ENCODE measurements at regions not wholly inside any gene's neighbourhood (a gene's known extent, or its start where the extent isn't known, plus 50 kb on each side); places are given as distances from the start of the nearest gene placed in this dataset.
"Not testable (repeated sequence)": the region's sequence is repeated elsewhere in the genome, so short reads cannot be mapped to it uniquely, and the experiment has no call there.

DNA sequence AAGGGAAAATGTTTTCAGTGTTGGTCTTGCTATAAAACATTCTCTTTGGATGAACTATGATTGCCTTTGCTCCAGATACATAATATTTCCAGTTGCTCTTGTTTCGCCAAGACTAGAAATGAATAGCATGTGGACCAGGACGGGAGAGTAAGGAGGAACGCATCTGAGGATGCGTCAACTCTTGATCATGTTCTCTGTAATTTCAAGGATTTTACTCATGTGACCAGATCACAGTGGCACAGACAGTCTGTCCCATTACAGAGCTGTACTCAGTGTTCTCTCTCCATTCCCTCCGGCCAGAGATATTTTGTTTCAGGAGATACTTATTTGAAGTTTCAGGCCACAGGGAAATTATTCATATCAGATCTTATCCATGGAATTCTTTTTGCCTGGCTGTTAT lies 266.6 kb downstream of the MID1IP1 start:
- H3K9ac ChIP-seq (ENCODE audit: low read length): no peak overlapping the region
- no peak overlapping the region for H3K4me2 ChIP-seq (ENCODE audit: low read length, poor library complexity, severe bottlenecking)
- H4K8ac ChIP-seq (ENCODE audit: low read length): no peak overlapping the region
- H3K18ac ChIP-seq (ENCODE audit: low read depth in 1 of 2, low read length in 2 of 2): no peak overlapping the region
- DNase-seq: no peak
- no peak overlapping the region for H3K4me3 ChIP-seq (ENCODE audit: insufficient read depth in 1 of 2, low read depth in 1 of 2, low read length in 2 of 2)
- no peaks in the 10 kb centered on the region for H3K36me3 ChIP-seq (ENCODE audit: control insufficient read depth in 1 of 2, insufficient read depth in 2 of 2, low read depth in 1 of 2, low read length in 2 of 2)
- H2BK15ac ChIP-seq (ENCODE audit: low read depth, poor library complexity, severe bottlenecking): no peak overlapping the region
- peaks cover 0 to 31% of the 10 kb centered on the region in 2 experiments for H3K27me3 ChIP-seq (ENCODE audit: control insufficient read depth in 1 of 2, insufficient read depth in 1 of 2, low read length in 2 of 2)
- no peak overlapping the region for H2BK120ac ChIP-seq (ENCODE audit: low read depth, low read length)
- no peak overlapping the region for H3K27ac ChIP-seq (ENCODE audit: low read length, poor library complexity, severe bottlenecking)
- H2BK12ac ChIP-seq (ENCODE audit: low read length in 2 of 2): no peak overlapping the region
- no peaks in the 10 kb centered on the region for H3K4me1 ChIP-seq (ENCODE audit: control insufficient read depth, insufficient read depth, low read depth, low read length)
- no peak overlapping the region for H3K23ac ChIP-seq (ENCODE audit: low read length in 2 of 2)
- no peak overlapping the region for H2BK5ac ChIP-seq (ENCODE audit: low read depth, low read length, poor library complexity, severe bottlenecking)
- H3K9me3 ChIP-seq (ENCODE audit: control insufficient read depth, low read length): no peaks in the 10 kb centered on the region
- H3K14ac ChIP-seq (ENCODE audit: low read length in 2 of 2): no peak overlapping the region
- H3K4ac ChIP-seq (ENCODE audit: low read depth in 1 of 2, low read length in 2 of 2): no peak overlapping the region
- no peak overlapping the region for H4K91ac ChIP-seq (ENCODE audit: low read length)
- WGBS: 100% methylated on average over 3 of the region's 5 CpGs
- H2AFZ ChIP-seq (ENCODE audit: low read depth, low read length): no peak overlapping the region
- H3K79me1 ChIP-seq (replicated peaks; ENCODE audit: low read length, poor library complexity, severe bottlenecking): no peaks in the 10 kb centered on the region
- no peak overlapping the region for H2AK5ac ChIP-seq (ENCODE audit: low read length, severe bottlenecking)

- H3K27ac ChIP-seq (ENCODE audit: low read length, poor library complexity, severe bottlenecking); H2BK12ac ChIP-seq (ENCODE audit: low read length in 2 of 2); H4K8ac ChIP-seq (ENCODE audit: low read length); H3K9ac ChIP-seq (ENCODE audit: low read length); H3K4me1 ChIP-seq (ENCODE audit: control insufficient read depth, insufficient read depth, low read depth, low read length); H3K36me3 ChIP-seq (ENCODE audit: control insufficient read depth in 1 of 2, insufficient read depth in 2 of 2, low read depth in 1 of 2, low read length in 2 of 2); H3K4ac ChIP-seq (ENCODE audit: low read depth in 1 of 2, low read length in 2 of 2); H3K23ac ChIP-seq (ENCODE audit: low read length in 2 of 2); H3K4me2 ChIP-seq (ENCODE audit: low read length, poor library complexity, severe bottlenecking); DNase-seq; H2AFZ ChIP-seq (ENCODE audit: low read depth, low read length); H2BK15ac ChIP-seq (ENCODE audit: low read depth, poor library complexity, severe bottlenecking); H3K4me3 ChIP-seq (ENCODE audit: insufficient read depth in 1 of 2, low read depth in 1 of 2, low read length in 2 of 2); H3K14ac ChIP-seq (ENCODE audit: low read length in 2 of 2); H2BK120ac ChIP-seq (ENCODE audit: low read depth, low read length); H2BK5ac ChIP-seq (ENCODE audit: low read depth, low read length, poor library complexity, severe bottlenecking); H3K79me1 ChIP-seq (replicated peaks; ENCODE audit: low read length, poor library complexity, severe bottlenecking); H3K9me3 ChIP-seq (ENCODE audit: control insufficient read depth, low read length); H3K18ac ChIP-seq (ENCODE audit: low read depth in 1 of 2, low read length in 2 of 2); H4K91ac ChIP-seq (ENCODE audit: low read length); H2AK5ac ChIP-seq (ENCODE audit: low read length, severe bottlenecking): not testable (repeated sequence)
- peaks cover 0 to 34% of the 10 kb centered on the region in 2 experiments for H3K27me3 ChIP-seq (ENCODE audit: control insufficient read depth in 1 of 2, insufficient read depth in 1 of 2, low read length in 2 of 2)
- WGBS: 50% methylated on average over 1 of the region's 1 CpG
Measured at GRCh38 chrX:39068634-39069033, 267.4 kb downstream of the MID1IP1 start.

DNA sequence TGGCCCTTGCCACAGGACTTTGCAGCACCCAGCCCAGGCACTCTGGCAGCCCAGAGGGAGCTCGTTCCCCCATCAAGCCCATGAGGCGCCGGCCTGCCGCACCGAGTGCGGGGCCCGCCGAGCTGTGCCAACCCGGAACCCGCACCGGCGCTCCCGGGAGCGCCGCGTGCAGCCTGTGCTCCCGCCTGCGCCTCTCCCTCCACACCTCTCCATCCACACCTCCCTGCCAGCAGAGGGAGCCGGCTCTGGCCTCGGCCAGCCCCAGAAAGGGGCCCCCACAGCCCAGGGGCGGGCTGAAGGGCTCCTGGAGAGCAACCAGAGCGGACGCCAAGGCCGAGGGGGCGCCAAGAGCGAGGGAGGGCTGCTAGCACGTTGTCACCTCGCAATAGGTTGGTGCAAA lies 268.8 kb downstream of the MID1IP1 start:
- Histone ChIP-seq H3K9ac (ENCODE audit: low read length) (no peak overlapping the region), H3K4me1 (ENCODE audit: control insufficient read depth, insufficient read depth, low read depth, low read length) (no peaks in the 10 kb centered on the region), H2BK5ac (ENCODE audit: low read depth, low read length, poor library complexity, severe bottlenecking) (no peak overlapping the region), H3K27me3 (ENCODE audit: control insufficient read depth in 1 of 2, insufficient read depth in 1 of 2, low read length in 2 of 2) (peaks cover 0 to 27% of the 10 kb centered on the region in 2 experiments), H3K36me3 (ENCODE audit: control insufficient read depth in 1 of 2, insufficient read depth in 2 of 2, low read depth in 1 of 2, low read length in 2 of 2) (no peaks in the 10 kb centered on the region), H2BK120ac (ENCODE audit: low read depth, low read length) (no peak overlapping the region), H2AFZ (ENCODE audit: low read depth, low read length) (no peak overlapping the region), H3K9me3 (ENCODE audit: control insufficient read depth, low read length) (no peaks in the 10 kb centered on the region), H3K23ac (ENCODE audit: low read length in 2 of 2) (no peak overlapping the region), H3K4me2 (ENCODE audit: low read length, poor library complexity, severe bottlenecking) (no peak overlapping the region), H3K27ac (ENCODE audit: low read length, poor library complexity, severe bottlenecking) (no peak overlapping the region), H2AK5ac (ENCODE audit: low read length, severe bottlenecking) (no peak overlapping the region), H3K14ac (ENCODE audit: low read length in 2 of 2) (no peak overlapping the region), H2BK15ac (ENCODE audit: low read depth, poor library complexity, severe bottlenecking) (no peak overlapping the region), H4K91ac (ENCODE audit: low read length) (no peak overlapping the region), H2BK12ac (ENCODE audit: low read length in 2 of 2) (no peak overlapping the region), H3K4ac (ENCODE audit: low read depth in 1 of 2, low read length in 2 of 2) (no peak overlapping the region), H3K18ac (ENCODE audit: low read depth in 1 of 2, low read length in 2 of 2) (no peak overlapping the region), H4K8ac (ENCODE audit: low read length) (no peak overlapping the region), H3K4me3 (ENCODE audit: insufficient read depth in 1 of 2, low read depth in 1 of 2, low read length in 2 of 2) (no peak overlapping the region), H3K79me1 (replicated peaks; ENCODE audit: low read length, poor library complexity, severe bottlenecking) (no peaks in the 10 kb centered on the region)
- DNase-seq: no peak
- 92% methylated on average over 9 of the region's 28 CpGs for WGBS

DNA sequence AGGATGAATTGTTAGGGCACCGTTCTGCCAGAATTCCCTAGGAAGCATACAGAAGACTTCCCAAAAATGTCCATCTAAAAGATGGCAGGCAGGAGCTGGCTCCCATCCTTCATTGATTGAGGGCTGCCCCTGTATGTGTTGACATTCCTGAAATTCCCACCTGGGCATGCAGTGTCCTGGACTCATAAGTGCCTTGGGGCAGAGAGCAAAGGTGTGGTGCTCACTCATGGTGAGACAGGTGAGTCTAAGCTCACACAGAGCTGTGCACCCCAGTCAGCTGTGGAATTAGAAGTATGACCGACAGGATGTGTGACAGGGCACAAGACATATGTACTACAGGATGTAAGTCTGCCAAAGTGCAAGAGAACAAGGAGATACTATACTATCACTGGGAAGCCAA lies 271.9 kb downstream of the MID1IP1 start:
- no peak overlapping the region for H3K4me3 ChIP-seq (ENCODE audit: insufficient read depth in 1 of 2, low read depth in 1 of 2, low read length in 2 of 2)
- no peak overlapping the region for H3K9ac ChIP-seq (ENCODE audit: low read length)
- whole genome bisulfite sequencing: 82% methylated on average over 1 of the region's 2 CpGs
- H3K4me2 ChIP-seq (ENCODE audit: low read length, poor library complexity, severe bottlenecking): no peak overlapping the region
- H3K4ac ChIP-seq (ENCODE audit: low read depth in 1 of 2, low read length in 2 of 2): no peak overlapping the region
- H3K36me3 ChIP-seq (ENCODE audit: control insufficient read depth in 1 of 2, insufficient read depth in 2 of 2, low read depth in 1 of 2, low read length in 2 of 2): no peaks in the 10 kb centered on the region
- H2AK5ac ChIP-seq (ENCODE audit: low read length, severe bottlenecking): no peak overlapping the region
- no peaks in the 10 kb centered on the region for H3K9me3 ChIP-seq (ENCODE audit: control insufficient read depth, low read length)
- no peak overlapping the region for H2BK120ac ChIP-seq (ENCODE audit: low read depth, low read length)
- H3K23ac ChIP-seq (ENCODE audit: low read length in 2 of 2): no peak overlapping the region
- H2AFZ ChIP-seq (ENCODE audit: low read depth, low read length): no peak overlapping the region
- no peaks in the 10 kb centered on the region for H3K79me1 ChIP-seq (replicated peaks; ENCODE audit: low read length, poor library complexity, severe bottlenecking)
- DNase-seq: no peak
- no peak overlapping the region for H4K8ac ChIP-seq (ENCODE audit: low read length)
- H2BK15ac ChIP-seq (ENCODE audit: low read depth, poor library complexity, severe bottlenecking): no peak overlapping the region
- no peak overlapping the region for H4K91ac ChIP-seq (ENCODE audit: low read length)
- no peak overlapping the region for H3K18ac ChIP-seq (ENCODE audit: low read depth in 1 of 2, low read length in 2 of 2)
- H3K27ac ChIP-seq (ENCODE audit: low read length, poor library complexity, severe bottlenecking): no peak overlapping the region
- H2BK5ac ChIP-seq (ENCODE audit: low read depth, low read length, poor library complexity, severe bottlenecking): no peak overlapping the region
- H3K27me3 ChIP-seq (ENCODE audit: control insufficient read depth in 1 of 2, insufficient read depth in 1 of 2, low read length in 2 of 2): peaks cover 0 to 12% of the 10 kb centered on the region in 2 experiments
- no peak overlapping the region for H2BK12ac ChIP-seq (ENCODE audit: low read length in 2 of 2)
- H3K14ac ChIP-seq (ENCODE audit: low read length in 2 of 2): no peak overlapping the region
- H3K4me1 ChIP-seq (ENCODE audit: control insufficient read depth, insufficient read depth, low read depth, low read length): no peaks in the 10 kb centered on the region
